ENCODE measurements at regions not wholly inside any gene's neighbourhood (a gene's known extent, or its start where the extent isn't known, plus 50 kb on each side); places are given as distances from the start of the nearest gene placed in this dataset.

DNA sequence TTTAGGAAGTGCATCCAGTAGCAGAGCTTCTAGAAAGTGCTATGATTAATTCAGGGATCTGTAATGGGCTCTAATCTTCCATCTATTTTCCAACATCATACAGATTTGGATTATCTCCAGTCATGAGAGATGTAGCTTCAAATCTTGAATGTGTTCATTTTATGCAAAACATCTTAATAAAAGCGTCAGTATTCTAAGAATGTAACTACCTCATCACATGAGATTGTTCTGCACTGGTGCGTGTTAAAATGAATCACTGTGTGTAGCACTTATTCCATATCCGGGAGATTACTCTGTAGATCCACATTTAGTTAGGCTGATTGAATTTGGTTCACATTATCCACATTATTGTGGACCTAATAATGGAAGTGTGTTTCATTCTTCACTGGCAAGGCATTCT, 344.9 kb upstream of the CHRM2 start:
- TF ChIP-seq, protein P1, sequence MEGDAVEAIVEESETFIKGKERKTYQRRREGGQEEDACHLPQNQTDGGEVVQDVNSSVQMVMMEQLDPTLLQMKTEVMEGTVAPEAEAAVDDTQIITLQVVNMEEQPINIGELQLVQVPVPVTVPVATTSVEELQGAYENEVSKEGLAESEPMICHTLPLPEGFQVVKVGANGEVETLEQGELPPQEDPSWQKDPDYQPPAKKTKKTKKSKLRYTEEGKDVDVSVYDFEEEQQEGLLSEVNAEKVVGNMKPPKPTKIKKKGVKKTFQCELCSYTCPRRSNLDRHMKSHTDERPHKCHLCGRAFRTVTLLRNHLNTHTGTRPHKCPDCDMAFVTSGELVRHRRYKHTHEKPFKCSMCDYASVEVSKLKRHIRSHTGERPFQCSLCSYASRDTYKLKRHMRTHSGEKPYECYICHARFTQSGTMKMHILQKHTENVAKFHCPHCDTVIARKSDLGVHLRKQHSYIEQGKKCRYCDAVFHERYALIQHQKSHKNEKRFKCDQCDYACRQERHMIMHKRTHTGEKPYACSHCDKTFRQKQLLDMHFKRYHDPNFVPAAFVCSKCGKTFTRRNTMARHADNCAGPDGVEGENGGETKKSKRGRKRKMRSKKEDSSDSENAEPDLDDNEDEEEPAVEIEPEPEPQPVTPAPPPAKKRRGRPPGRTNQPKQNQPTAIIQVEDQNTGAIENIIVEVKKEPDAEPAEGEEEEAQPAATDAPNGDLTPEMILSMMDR (IDR thresholded peaks at IDR 0.05; ENCODE audit: low read depth, low read length), result no peak
- TF ChIP-seq POLR2A (IDR thresholded peaks at IDR 0.05; ENCODE audit: extremely low read depth, insufficient read length), result no peak
- TF ChIP-seq MYC (IDR thresholded peaks at IDR 0.05; ENCODE audit: low read depth, low read length), result no peak

Measured in NB4 (cell line).